CD4-positive, alpha-beta T cell (primary cell): ENCODE measurements at regions not wholly inside any gene's neighbourhood (a gene's known extent, or its start where the extent isn't known, plus 50 kb on each side); places are given as distances from the start of the nearest gene placed in this dataset.

Experiments
- ATAC-seq: fragments of 200-7000 bp; cut with Tn5 transposase; one replicate; pipeline ENCODE4 v1.10.0; 2022; ENCODE audit warnings: mild to moderate bottlenecking; ENCODE audit not compliant: poor library complexity
- CTCF ChIA-PET: fragments of 350-600 bp; sonication (Branson Sonifier 250); formaldehyde crosslinking; loops from one replicate; lab custom pipeline; 2021; ENCODE audit warnings: antibody characterized with exemption, inconsistent platforms; lab: Charles Lee
- POLR2A ChIA-PET: fragments of 350-600 bp; sonication (Branson Sonifier 250); formaldehyde crosslinking; loops from one replicate; lab custom pipeline; 2021; ENCODE audit warnings: antibody characterized with exemption, inconsistent platforms; lab: Charles Lee
- DNase-seq, 14 experiments: peaks; one replicate each; pipeline ENCODE4 v3.0.0-alpha.2; 2013 to 2020; ENCODE audit warnings: mixed read lengths in 2 of 14
- H3K27ac ChIP-seq, 2 donors: one replicate each; pipeline versions ENCODE4 v1.5.1 to v1.7.0; 2013; ENCODE audit warnings: low read length in 2 of 2, low read depth in 1 of 2, mild to moderate bottlenecking in 1 of 2
- H3K27me3 ChIP-seq, 2 experiments: 1 replicate in 1 of 2; 2 replicates in 1 of 2; pipeline versions ENCODE4 v1.6.1 to v1.7.0; 2013; ENCODE audit warnings: low read length in 2 of 2, control low read depth in 1 of 2, mild to moderate bottlenecking in 1 of 2, moderate library complexity in 1 of 2; ENCODE audit not compliant: insufficient read depth in 2 of 2, control insufficient read depth in 1 of 2
- H3K36me3 ChIP-seq: one replicate; pipeline ENCODE4 v1.6.1; 2013; ENCODE audit warnings: low read length, control low read depth; ENCODE audit not compliant: insufficient read depth
- H3K4me1 ChIP-seq: one replicate; pipeline ENCODE4 v1.6.1; 2013; ENCODE audit warnings: low read length, control low read depth; ENCODE audit not compliant: insufficient read depth
- H3K4me3 ChIP-seq: one replicate; pipeline ENCODE4 v1.5.1; 2013; ENCODE audit warnings: mild to moderate bottlenecking, low read length, moderate library complexity
- H3K9me3 ChIP-seq, 2 experiments: 1 replicate in 1 of 2; 2 replicates in 1 of 2; pipeline versions ENCODE4 v1.6.1 to v1.7.0; 2013; ENCODE audit warnings: low read length in 2 of 2, mild to moderate bottlenecking in 2 of 2, control low read depth in 1 of 2, moderate library complexity in 1 of 2; ENCODE audit not compliant: control insufficient read depth in 1 of 2, insufficient read depth in 1 of 2
- H3K27ac Mint-ChIP-seq: one replicate; pipeline ENCODE4 v1.8.0; 2020; ENCODE audit warnings: mixed read lengths
- H3K27me3 Mint-ChIP-seq: one replicate; pipeline ENCODE4 v1.8.0; 2021; ENCODE audit warnings: mixed read lengths
- H3K36me3 Mint-ChIP-seq: one replicate; pipeline ENCODE4 v1.8.0; 2021; ENCODE audit warnings: low read depth, mixed read lengths
- H3K4me1 Mint-ChIP-seq: one replicate; pipeline ENCODE4 v1.8.0; 2021; ENCODE audit warnings: low read depth, mixed read lengths
- H3K4me3 Mint-ChIP-seq: one replicate; pipeline ENCODE4 v1.8.0; 2020; ENCODE audit warnings: mild to moderate bottlenecking, mixed read lengths
- H3K9me3 Mint-ChIP-seq: one replicate; pipeline ENCODE4 v1.8.0; 2020; ENCODE audit warnings: mixed read lengths
- intact Hi-C, 2 experiments: fragments of 100-400 bp; cut with DNase I in 1 of 2; cut with micrococcal nuclease in 1 of 2; formaldehyde crosslinking; loops; one replicate each; pipeline versions ENCODE4 v1.15.1 to v1.9.0; 2023 to 2025; cut with DNase I, micrococcal nuclease
- TF ChIP-seq, protein P1 (sequence below): fragments of 200-600 bp; IDR thresholded peaks from one replicate; pipeline ENCODE4 v1.8.0; 2022; ENCODE audit warnings: antibody characterized with exemption, mild to moderate bottlenecking

- H3K4me3 ChIP-seq = no peak overlapping the region
- intact Hi-C loops = no loop called here
- H3K36me3 Mint-ChIP-seq = no peaks in the 10 kb centered on the region
- H3K27me3 ChIP-seq = peaks cover 0 to 4% of the 10 kb centered on the region in 2 experiments
- H3K4me3 Mint-ChIP-seq = no peak overlapping the region
- H3K27ac ChIP-seq = no peak overlapping the region
- ChIA-PET POLR2A (no interaction called here), CTCF (no interaction called here)
- DNase-seq = no peak
- no peaks in the 10 kb centered on the region for H3K36me3 ChIP-seq
- no peaks in the 10 kb centered on the region for H3K4me1 ChIP-seq
- H3K9me3 Mint-ChIP-seq = no peaks in the 10 kb centered on the region
- no peak for ATAC-seq
- TF ChIP-seq, protein P1, sequence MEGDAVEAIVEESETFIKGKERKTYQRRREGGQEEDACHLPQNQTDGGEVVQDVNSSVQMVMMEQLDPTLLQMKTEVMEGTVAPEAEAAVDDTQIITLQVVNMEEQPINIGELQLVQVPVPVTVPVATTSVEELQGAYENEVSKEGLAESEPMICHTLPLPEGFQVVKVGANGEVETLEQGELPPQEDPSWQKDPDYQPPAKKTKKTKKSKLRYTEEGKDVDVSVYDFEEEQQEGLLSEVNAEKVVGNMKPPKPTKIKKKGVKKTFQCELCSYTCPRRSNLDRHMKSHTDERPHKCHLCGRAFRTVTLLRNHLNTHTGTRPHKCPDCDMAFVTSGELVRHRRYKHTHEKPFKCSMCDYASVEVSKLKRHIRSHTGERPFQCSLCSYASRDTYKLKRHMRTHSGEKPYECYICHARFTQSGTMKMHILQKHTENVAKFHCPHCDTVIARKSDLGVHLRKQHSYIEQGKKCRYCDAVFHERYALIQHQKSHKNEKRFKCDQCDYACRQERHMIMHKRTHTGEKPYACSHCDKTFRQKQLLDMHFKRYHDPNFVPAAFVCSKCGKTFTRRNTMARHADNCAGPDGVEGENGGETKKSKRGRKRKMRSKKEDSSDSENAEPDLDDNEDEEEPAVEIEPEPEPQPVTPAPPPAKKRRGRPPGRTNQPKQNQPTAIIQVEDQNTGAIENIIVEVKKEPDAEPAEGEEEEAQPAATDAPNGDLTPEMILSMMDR = no peak
- H3K27me3 Mint-ChIP-seq = peaks cover 23% of the 10 kb centered on the region
- no peak overlapping the region for H3K27ac Mint-ChIP-seq
- no peaks in the 10 kb centered on the region for H3K4me1 Mint-ChIP-seq
- peaks cover 0 to 27% of the 10 kb centered on the region in 2 experiments for H3K9me3 ChIP-seq
Observed at GRCh38 chr22:49186762-49187161, 640.9 kb downstream of the BRD1 start.

GRCh38 chr22:49186293-49186692 lies 641.4 kb downstream of the BRD1 start:
- Mint-ChIP-seq H3K9me3 (no peaks in the 10 kb centered on the region), H3K4me3 (no peak overlapping the region), H3K27ac (no peak overlapping the region), H3K27me3 (peaks cover 23% of the 10 kb centered on the region), H3K36me3 (no peaks in the 10 kb centered on the region), H3K4me1 (no peaks in the 10 kb centered on the region)
- Histone ChIP-seq H3K36me3 (no peaks in the 10 kb centered on the region), H3K4me1 (no peaks in the 10 kb centered on the region), H3K27me3 (peaks cover 0 to 4% of the 10 kb centered on the region in 2 experiments), H3K4me3 (no peak overlapping the region), H3K27ac (no peak overlapping the region), H3K9me3 (peaks cover 0 to 27% of the 10 kb centered on the region in 2 experiments)
- ATAC-seq (no peak), DNase-seq (no peak)
- CTCF ChIA-PET = no interaction called here
- intact Hi-C loops = no loop called here
- TF ChIP-seq, protein P1 = no peak
- POLR2A ChIA-PET = no interaction called here

GRCh38 chr22:49185312-49185969 lies 642.2 kb downstream of the BRD1 start:
- Mint-ChIP-seq H3K4me3 (no peak overlapping the region), H3K9me3 (no peaks in the 10 kb centered on the region), H3K4me1 (no peaks in the 10 kb centered on the region), H3K27me3 (peaks cover 23% of the 10 kb centered on the region), H3K27ac (no peak overlapping the region), H3K36me3 (no peaks in the 10 kb centered on the region)
- Histone ChIP-seq H3K27me3 (peaks cover 0 to 4% of the 10 kb centered on the region in 2 experiments), H3K4me1 (no peaks in the 10 kb centered on the region), H3K9me3 (peaks cover 0 to 27% of the 10 kb centered on the region in 2 experiments), H3K4me3 (no peak overlapping the region), H3K36me3 (no peaks in the 10 kb centered on the region), H3K27ac (no peak overlapping the region)
- ChIA-PET CTCF (no interaction called here), POLR2A (no interaction called here)
- no peak for DNase-seq
- ATAC-seq = no peak
- TF ChIP-seq, protein P1 = no peak
- intact Hi-C loops = no loop called here
